ENCODE measurements at regions not wholly inside any gene's neighbourhood (a gene's known extent, or its start where the extent isn't known, plus 50 kb on each side); places are given as distances from the start of the nearest gene placed in this dataset.
"Not testable (repeated sequence)": the region's sequence is repeated elsewhere in the genome, so short reads cannot be mapped to it uniquely, and the experiment has no call there.

GRCh38 chr5:113749334-113749733, 235.8 kb downstream of the YTHDC2 start:
- no peak overlapping the region for H3K4me3 ChIP-seq (ENCODE audit: low read length)
- no peak for TF ChIP-seq CTCF (conservative IDR thresholded peaks at IDR 0.05; ENCODE audit: low read depth, low read length)
- no peak for DNase-seq (ENCODE audit: low read depth)

GRCh38 chr5:113753182-113753581, 239.7 kb downstream of the YTHDC2 start:
- not testable (repeated sequence) for H3K4me3 ChIP-seq (ENCODE audit: low read length); DNase-seq (ENCODE audit: low read depth)

GRCh38 chr5:113755516-113755915, 242.0 kb downstream of the YTHDC2 start:
- no peak for TF ChIP-seq CTCF (conservative IDR thresholded peaks at IDR 0.05; ENCODE audit: low read depth, low read length)
- H3K4me3 ChIP-seq (ENCODE audit: low read length): no peak overlapping the region
- no peak for DNase-seq (ENCODE audit: low read depth)

- H3K4me3 ChIP-seq (ENCODE audit: low read length): no peak overlapping the region
- TF ChIP-seq CTCF (conservative IDR thresholded peaks at IDR 0.05; ENCODE audit: low read depth, low read length): no peak
- DNase-seq (ENCODE audit: low read depth): no peak
Observed at GRCh38 chr5:113757508-113757907, 244.0 kb downstream of the YTHDC2 start.

- no peak for DNase-seq (ENCODE audit: low read depth)
- H3K4me3 ChIP-seq (ENCODE audit: low read length): no peak overlapping the region
- TF ChIP-seq CTCF (conservative IDR thresholded peaks at IDR 0.05; ENCODE audit: low read depth, low read length): no peak
Observed at GRCh38 chr5:113759505-113759904, 246.0 kb downstream of the YTHDC2 start.

GRCh38 chr5:113760486-113760885, 247.0 kb downstream of the YTHDC2 start:
- TF ChIP-seq CTCF (conservative IDR thresholded peaks at IDR 0.05; ENCODE audit: low read depth, low read length): no peak
- H3K4me3 ChIP-seq (ENCODE audit: low read length): no peak overlapping the region
- no peak for DNase-seq (ENCODE audit: low read depth)

- TF ChIP-seq CTCF (conservative IDR thresholded peaks at IDR 0.05; ENCODE audit: low read depth, low read length): no peak
- no peak for DNase-seq (ENCODE audit: low read depth)
- no peak overlapping the region for H3K4me3 ChIP-seq (ENCODE audit: low read length)
Observed at GRCh38 chr5:113761594-113761993, 248.1 kb downstream of the YTHDC2 start.

GRCh38 chr5:113764382-113764781, 250.9 kb downstream of the YTHDC2 start:
- H3K4me3 ChIP-seq (ENCODE audit: low read length): no peak overlapping the region
- no peak for DNase-seq (ENCODE audit: low read depth)
- TF ChIP-seq CTCF (conservative IDR thresholded peaks at IDR 0.05; ENCODE audit: low read depth, low read length): no peak

- H3K4me3 ChIP-seq (ENCODE audit: low read length); DNase-seq (ENCODE audit: low read depth): not testable (repeated sequence)
Observed at GRCh38 chr5:113766827-113767226, 253.3 kb downstream of the YTHDC2 start.
